ENCODE measurements at regions not wholly inside any gene's neighbourhood (a gene's known extent, or its start where the extent isn't known, plus 50 kb on each side); places are given as distances from the start of the nearest gene placed in this dataset.
"Not testable (repeated sequence)": the region's sequence is repeated elsewhere in the genome, so short reads cannot be mapped to it uniquely, and the experiment has no call there.

- no peak overlapping the region for H3K4me3 ChIP-seq (ENCODE audit: low read length)
- no peak for TF ChIP-seq CTCF (conservative IDR thresholded peaks at IDR 0.05; ENCODE audit: low read length)
- DNase-seq (ENCODE audit: low read depth), result no peak
Measured at GRCh38 chr5:175335691-175336090, 108.3 kb downstream of the DRD1 start.

GRCh38 chr5:175331173-175332036 lies 112.6 kb downstream of the DRD1 start:
- not testable (repeated sequence) for H3K4me3 ChIP-seq (ENCODE audit: low read length); DNase-seq (ENCODE audit: low read depth)

GRCh38 chr5:175329976-175330375 lies 114.0 kb downstream of the DRD1 start:
- DNase-seq (ENCODE audit: low read depth), result no peak
- no peak for TF ChIP-seq CTCF (conservative IDR thresholded peaks at IDR 0.05; ENCODE audit: low read length)
- no peak overlapping the region for H3K4me3 ChIP-seq (ENCODE audit: low read length)

- no peak for TF ChIP-seq CTCF (conservative IDR thresholded peaks at IDR 0.05; ENCODE audit: low read length)
- DNase-seq (ENCODE audit: low read depth), result no peak
- no peak overlapping the region for H3K4me3 ChIP-seq (ENCODE audit: low read length)
Measured at GRCh38 chr5:175328687-175329086, 115.3 kb downstream of the DRD1 start.

GRCh38 chr5:175328176-175328575 lies 115.8 kb downstream of the DRD1 start:
- H3K4me3 ChIP-seq (ENCODE audit: low read length), result no peak overlapping the region
- no peak for TF ChIP-seq CTCF (conservative IDR thresholded peaks at IDR 0.05; ENCODE audit: low read length)
- no peak for DNase-seq (ENCODE audit: low read depth)

- TF ChIP-seq CTCF (conservative IDR thresholded peaks at IDR 0.05; ENCODE audit: low read length), result no peak
- no peak overlapping the region for H3K4me3 ChIP-seq (ENCODE audit: low read length)
- DNase-seq (ENCODE audit: low read depth), result peak; percentile 16
Measured at GRCh38 chr5:175325681-175326080, 118.3 kb downstream of the DRD1 start.

GRCh38 chr5:175321927-175322532 lies 122.0 kb downstream of the DRD1 start:
- DNase-seq (ENCODE audit: low read depth), result no peak

More at GRCh38 chr5:175321927-175322532, 122.0 kb downstream of the DRD1 start:
- no peak for TF ChIP-seq CTCF (conservative IDR thresholded peaks at IDR 0.05; ENCODE audit: low read length)
- H3K4me3 ChIP-seq (ENCODE audit: low read length), result no peak overlapping the region
